Suprapubic skin (tissue), 4 donors: ENCODE measurements at regions not wholly inside any gene's neighbourhood (a gene's known extent, or its start where the extent isn't known, plus 50 kb on each side); places are given as distances from the start of the nearest gene placed in this dataset.

Experiments
- CTCF ChIP-seq, 2 donors: fragments of 200-600 bp in 1 of 2; fragments of 450-650 bp in 1 of 2; sonication (generic) in 1 of 2; IDR thresholded peaks; one replicate each; pipeline ENCODE4 v1.5.1; 2016 to 2019; ENCODE audit warnings: antibody characterized with exemption in 2 of 2, mild to moderate bottlenecking in 1 of 2, moderate library complexity in 1 of 2
- EP300 ChIP-seq: sonication (generic); formaldehyde crosslinking; IDR thresholded peaks from one replicate; pipeline ENCODE4 v1.6.1; 2017; ENCODE audit warnings: antibody characterized with exemption
- POLR2A ChIP-seq, 2 donors: fragments of 450-650 bp; IDR thresholded peaks; one replicate each; pipeline ENCODE4 v1.6.1; 2017; ENCODE audit warnings: antibody characterized with exemption in 2 of 2, mild to moderate bottlenecking in 2 of 2, moderate library complexity in 2 of 2
- POLR2AphosphoS5 ChIP-seq, 3 donors: sonication (generic); formaldehyde crosslinking; IDR thresholded peaks; one replicate each; pipeline ENCODE4 v1.6.1; 2017; ENCODE audit warnings: antibody characterized with exemption in 3 of 3

- TF ChIP-seq CTCF (IDR thresholded peaks at IDR 0.05) = no peak
- no peak for TF ChIP-seq POLR2A (IDR thresholded peaks at IDR 0.05)
- TF ChIP-seq POLR2AphosphoS5 (IDR thresholded peaks at IDR 0.05) = no peak
- no peak for TF ChIP-seq EP300
Observed at GRCh38 chr7:39761449-39761848, 138.1 kb downstream of the RALA start.
